ENCODE measurements at regions not wholly inside any gene's neighbourhood (a gene's known extent, or its start where the extent isn't known, plus 50 kb on each side); places are given as distances from the start of the nearest gene placed in this dataset.

GRCh38 chr13:40168425-40169166 is 497.8 kb downstream of the FOXO1 start (continued):
- TF ChIP-seq SFPQ (IDR thresholded peaks at IDR 0.05; ENCODE audit: low read depth, low read length) (no peak), ZNF408 (CRISPR knock-in tag; IDR thresholded peaks at IDR 0.05; ENCODE audit: low read depth) (no peak)

GRCh38 chr13:40169476-40169875 is 497.0 kb downstream of the FOXO1 start:
- Histone ChIP-seq H3K36me3 (ENCODE audit: control insufficient read depth, insufficient read depth, low read length) (no peaks in the 10 kb centered on the region), H3K9ac (ENCODE audit: insufficient read depth in 1 of 2, low read depth in 2 of 2, low read length in 2 of 2) (no peak overlapping the region), H3K4me1 (replicated peaks in 1 of 2; ENCODE audit: control insufficient read depth in 2 of 2, insufficient read depth in 2 of 2, low read length in 2 of 2) (peaks cover 0 to 5% of the 10 kb centered on the region in 2 experiments; a peak in 1 of 5 replicates), H3K27ac (ENCODE audit: extremely low read depth, low read depth, low read length) (no peak overlapping the region), H3K4me2 (ENCODE audit: insufficient read depth, low read length) (no peak overlapping the region), H3K9me1 (ENCODE audit: control insufficient read depth, insufficient read depth, low read length) (no peaks in the 10 kb centered on the region), H3K79me2 (ENCODE audit: control insufficient read depth, insufficient read depth, low read length) (no peaks in the 10 kb centered on the region), H3K9me3 (replicated peaks; ENCODE audit: control insufficient read depth, insufficient read depth, low read depth, low read length) (no peaks in the 10 kb centered on the region), H4K20me1 (replicated peaks; ENCODE audit: control insufficient read depth, insufficient read depth, low read length) (no peaks in the 10 kb centered on the region), H2AFZ (ENCODE audit: low read depth, low read length) (no peak overlapping the region), H3K27me3 (ENCODE audit: control insufficient read depth in 2 of 2, insufficient read depth in 2 of 2, low read length in 2 of 2) (peaks cover 0 to 10% of the 10 kb centered on the region in 2 experiments; a peak in 4 of 5 replicates), H3K4me3 (no peak overlapping the region)
- no peak for ATAC-seq
- ChIA-PET POLR2A (interaction anchor here (0.6 kb wide), 1 partner anchor 24 kb away, joined by 3 read pairs; no protein-coding TSS in a partner anchor), CTCF (ENCODE audit: low intra/inter-chr PET ratio) (no interaction called here)
- intact Hi-C loops (cut with micrococcal nuclease): no loop called here
- DNase-seq (ENCODE audit: extremely low read depth in 1 of 4, low spot score in 3 of 4): no peak
- no peak for FAIRE-seq
- WGBS (ENCODE audit: insufficient coverage, low coverage, missing lambda C conversion rate): 3% methylated on average over 4 of the region's 4 CpGs
- in situ Hi-C loops (cut with MboI): no loop called here
- BruUV-seq (replicated peaks): no TSS peak
- TF ChIP-seq ARID3A (IDR thresholded peaks at IDR 0.05; ENCODE audit: borderline replicate concordance, low read depth, low read length): no peak
- TF ChIP-seq ZNF609 (CRISPR knock-in tag; IDR thresholded peaks at IDR 0.05; ENCODE audit: borderline replicate concordance): no peak
- no peak for TF ChIP-seq ZNF12 (CRISPR knock-in tag; IDR thresholded peaks at IDR 0.05)
- TF ChIP-seq BCOR (IDR thresholded peaks at IDR 0.05): no peak
- TF ChIP-seq ZZZ3 (IDR thresholded peaks at IDR 0.05): no peak
- no peak for TF ChIP-seq C11orf30 (IDR thresholded peaks at IDR 0.05; ENCODE audit: low read depth)
- TF ChIP-seq NFRKB (IDR thresholded peaks at IDR 0.05; ENCODE audit: low read depth): no peak
- no peak for TF ChIP-seq KAT7 (CRISPR knock-in tag; IDR thresholded peaks at IDR 0.05; ENCODE audit: borderline replicate concordance)
- no peak for TF ChIP-seq POLR2B (IDR thresholded peaks at IDR 0.05; ENCODE audit: low read depth, partially characterized antibody)
- no peak for TF ChIP-seq SRSF9 (IDR thresholded peaks at IDR 0.05; ENCODE audit: borderline replicate concordance, low read depth, low read length)
